HepG2 (cell line): ENCODE measurements at regions not wholly inside any gene's neighbourhood (a gene's known extent, or its start where the extent isn't known, plus 50 kb on each side); places are given as distances from the start of the nearest gene placed in this dataset.

Experiments
- ATAC-seq: fragments of 200-7000 bp; cut with Tn5 transposase; 3 replicates; pipeline ENCODE4 v1.9.1; 2020; ENCODE audit warnings: mild to moderate bottlenecking, moderate library complexity
- BruUV-seq: library from RNA; stranded (reverse); fragments of 400-500 nt; replicated peaks from 2 replicates; lab custom pipeline; 2021; lab: Mats Ljungman, UMichigan
- CTCF ChIA-PET: fragments of 300-600 bp; formaldehyde crosslinking; extraction: SDS; loops from one replicate; lab custom pipeline; 2021; ENCODE audit warnings: low total read pairs, inconsistent platforms, low intra/inter-chr PET ratio; lab: Yijun Ruan, JAX
- POLR2A ChIA-PET: fragments of 350-600 bp; sonication (Branson Sonifier 250); formaldehyde crosslinking; loops from one replicate; lab custom pipeline; 2020; ENCODE audit warnings: antibody characterized with exemption, inconsistent platforms; lab: Yijun Ruan, JAX
- DNase-seq: peaks from one replicate; pipeline ENCODE4 v3.0.0-alpha.2; 2015; ENCODE audit warnings: low spot score
- FAIRE-seq: peaks from 3 replicates; lab custom pipeline; 2011; peaks lifted over from hg19 to GRCh38; lab: Jason Lieb, UNC
- H2AFZ ChIP-seq: one replicate; pipeline ENCODE4 v1.6.1; 2011; ENCODE audit warnings: low read length, inconsistent platforms
- H3K27ac ChIP-seq: fragments of 300-600 bp; 3 replicates; pipeline ENCODE4 v1.8.0; 2011; ENCODE audit warnings: mixed run types, mild to moderate bottlenecking, mixed read lengths, low read length, inconsistent platforms; ENCODE audit not compliant: insufficient read depth; ENCODE audit errors: extremely low read length
- H3K27me3 ChIP-seq, 2 experiments: fragments of 200-600 bp in 1 of 2; 2 replicates in 1 of 2; 3 replicates in 1 of 2; pipeline versions ENCODE4 v1.6.0 to v1.8.0; 2011; ENCODE audit warnings: low read length in 2 of 2, mild to moderate bottlenecking in 2 of 2, moderate library complexity in 2 of 2, inconsistent platforms in 1 of 2; ENCODE audit not compliant: insufficient read depth in 2 of 2, control insufficient read depth in 1 of 2
- H3K36me3 ChIP-seq, 2 experiments: fragments of 200-600 bp in 1 of 2; replicated peaks in 1 of 2; 2 replicates in 1 of 2; 3 replicates in 1 of 2; pipeline versions ENCODE4 v1.5.1 to v1.8.0; 2011; ENCODE audit warnings: low read length in 2 of 2, inconsistent platforms in 1 of 2; ENCODE audit not compliant: insufficient read depth in 2 of 2, control insufficient read depth in 1 of 2
- H3K4me1 ChIP-seq: 2 replicates; pipeline ENCODE4 v1.5.1; 2012; ENCODE audit warnings: low read length, inconsistent platforms; ENCODE audit not compliant: insufficient read depth
- H3K4me2 ChIP-seq: 2 replicates; pipeline ENCODE4 v1.6.0; 2011; ENCODE audit warnings: low read depth, low read length, inconsistent platforms
- H3K4me3 ChIP-seq, 3 experiments: fragments of 200-600 bp in 1 of 3; sonication (generic), shearing (Covaris generic) in 1 of 3; replicated peaks in 1 of 3; 2 replicates each; pipeline ENCODE4 v1.5.1; 2011 to 2016; ENCODE audit warnings: low read length in 3 of 3, inconsistent platforms in 2 of 3, low read depth in 2 of 3, mild to moderate bottlenecking in 2 of 3, control low read depth in 1 of 3, mixed read lengths in 1 of 3; ENCODE audit not compliant: insufficient read depth in 1 of 3
- H3K79me2 ChIP-seq: one replicate; pipeline ENCODE4 v1.6.1; 2011; ENCODE audit warnings: low read length, inconsistent platforms; ENCODE audit not compliant: insufficient read depth
- H3K9ac ChIP-seq: 2 replicates; pipeline ENCODE4 v1.6.0; 2011; ENCODE audit warnings: mild to moderate bottlenecking, low read depth, low read length, inconsistent platforms; ENCODE audit not compliant: insufficient read depth
- H3K9me3 ChIP-seq: 2 replicates; pipeline ENCODE4 v1.5.1; 2012; ENCODE audit warnings: mild to moderate bottlenecking, low read length
- H4K20me1 ChIP-seq: 2 replicates; pipeline ENCODE4 v1.6.0; 2011; ENCODE audit warnings: inconsistent platforms, mild to moderate bottlenecking, low read length, moderate library complexity; ENCODE audit not compliant: insufficient read depth
- ARNT ChIP-seq: fragments of 450-650 bp; IDR thresholded peaks from 2 replicates; pipeline ENCODE4 v1.6.1; 2017
- DZIP1 ChIP-seq: sonication (generic); formaldehyde crosslinking; IDR thresholded peaks from 2 replicates; pipeline ENCODE4 v1.5.0; 2020; ENCODE audit warnings: mild to moderate bottlenecking, missing genetic modification reagents
- GZF1 ChIP-seq: sonication (generic); formaldehyde crosslinking; IDR thresholded peaks from 2 replicates; pipeline ENCODE4 v1.5.1; 2020; ENCODE audit warnings: mild to moderate bottlenecking, missing genetic modification reagents
- HMG20A ChIP-seq: IDR thresholded peaks from 2 replicates; pipeline ENCODE4 v1.6.1; 2016; ENCODE audit warnings: borderline replicate concordance
- JUN ChIP-seq: sonication (generic); formaldehyde crosslinking; IDR thresholded peaks from 2 replicates; pipeline ENCODE4 v1.4.0; 2020; ENCODE audit warnings: mild to moderate bottlenecking, missing genetic modification reagents
- MAF1 ChIP-seq: sonication (generic); formaldehyde crosslinking; IDR thresholded peaks from 2 replicates; pipeline ENCODE4 v1.5.0; 2020; ENCODE audit warnings: missing genetic modification reagents, borderline replicate concordance
- MTF2 ChIP-seq: sonication (generic); formaldehyde crosslinking; IDR thresholded peaks from 2 replicates; pipeline ENCODE4 v1.5.0; 2020; ENCODE audit warnings: missing genetic modification reagents, borderline replicate concordance
- NAIF1 ChIP-seq: sonication (generic); formaldehyde crosslinking; IDR thresholded peaks from 2 replicates; pipeline ENCODE4 v1.5.0; 2020; ENCODE audit warnings: mild to moderate bottlenecking, missing genetic modification reagents, borderline replicate concordance
- NCOR1 ChIP-seq: fragments of 200-600 bp; sonication (generic); IDR thresholded peaks from 2 replicates; pipeline ENCODE4 v1.7.0; 2017; ENCODE audit warnings: antibody characterized with exemption, low read length, borderline replicate concordance
- PAX8 ChIP-seq: sonication (generic); formaldehyde crosslinking; IDR thresholded peaks from 2 replicates; pipeline ENCODE4 v1.8.0; 2022; ENCODE audit warnings: mild to moderate bottlenecking, missing genetic modification reagents, borderline replicate concordance
- SUZ12 ChIP-seq: fragments of 150-350 bp; IDR thresholded peaks from 2 replicates; pipeline ENCODE4 v1.6.1; 2014; ENCODE audit warnings: low read depth, low read length
- TBX2 ChIP-seq: sonication (generic); formaldehyde crosslinking; IDR thresholded peaks from 2 replicates; pipeline ENCODE4 v1.5.0; 2020; ENCODE audit warnings: missing genetic modification reagents, mild to moderate bottlenecking, borderline replicate concordance
- THYN1 ChIP-seq: sonication (generic); formaldehyde crosslinking; IDR thresholded peaks from 2 replicates; pipeline ENCODE4 v1.8.1; 2023; ENCODE audit warnings: low read depth, mild to moderate bottlenecking, moderate library complexity, missing genetic modification reagents, borderline replicate concordance
- XBP1 ChIP-seq: sonication (generic); formaldehyde crosslinking; IDR thresholded peaks from 2 replicates; pipeline ENCODE4 v1.5.0; 2020; ENCODE audit warnings: missing genetic modification reagents
- ZBTB1 ChIP-seq: sonication (generic); formaldehyde crosslinking; IDR thresholded peaks from 2 replicates; pipeline ENCODE4 v1.4.0; 2020; ENCODE audit warnings: missing genetic modification reagents, borderline replicate concordance
- ZNF33A ChIP-seq: sonication (generic); formaldehyde crosslinking; IDR thresholded peaks from 2 replicates; pipeline ENCODE4 v1.5.1; 2020; ENCODE audit warnings: missing genetic modification reagents, mild to moderate bottlenecking, moderate library complexity, borderline replicate concordance
- WGBS: methylation state at CpG from one replicate; pipeline ENCODE4 v1.1.6; 2017; ENCODE audit warnings: low lambda C conversion rate; 5-methylcytosine and 5-hydroxymethylcytosine counted together
- in situ Hi-C: cut with HindIII; loops from 2 replicates; pipeline ENCODE4 v1.10.0; 2017; ENCODE audit warnings: low pct_unique_long_range_greater_than_20kb; ENCODE audit not compliant: extremely low pct_ligation_motif_present
- intact Hi-C: fragments of 100-400 bp; cut with micrococcal nuclease; formaldehyde crosslinking; loops from one replicate; pipeline ENCODE4 v1.10.0; 2022; ENCODE audit not compliant: unreplicated experiment
- TF ChIP-seq, protein P1 (sequence below): sonication (generic); formaldehyde crosslinking; IDR thresholded peaks from 2 replicates; pipeline ENCODE4 v1.5.0; 2020; ENCODE audit warnings: mild to moderate bottlenecking, low read depth, missing genetic modification reagents, borderline replicate concordance
- TF ChIP-seq, protein P2 (sequence below): sonication (generic); formaldehyde crosslinking; conservative IDR thresholded peaks from 2 replicates; pipeline ENCODE4 v1.8.0; 2022; ENCODE audit warnings: low read depth, missing genetic modification reagents
- TF ChIP-seq, protein P3 (sequence below): sonication (generic); formaldehyde crosslinking; IDR thresholded peaks from 2 replicates; pipeline ENCODE4 v1.9.0; 2022; ENCODE audit warnings: low read depth, missing genetic modification reagents

DNA sequence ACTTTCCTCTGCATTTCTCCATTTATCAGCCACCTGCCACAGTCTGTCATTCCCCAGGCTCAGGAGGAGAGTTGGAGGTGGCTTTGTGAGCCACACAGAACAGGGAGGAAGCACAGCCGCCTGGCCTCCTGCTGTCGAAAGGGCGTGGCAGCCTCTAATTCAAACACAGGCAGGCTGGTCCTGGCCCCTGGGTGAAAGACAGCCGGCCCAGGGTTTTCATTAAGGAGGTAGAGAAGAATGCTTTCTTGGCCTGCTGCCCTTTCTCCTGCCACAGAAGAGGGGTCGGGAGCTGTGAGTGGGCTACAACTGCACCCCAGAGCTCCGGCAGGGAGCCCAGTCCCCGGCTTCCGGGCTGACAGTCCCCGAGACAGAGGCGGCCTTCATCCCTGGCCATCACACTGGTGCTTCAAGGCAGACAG lies 108.6 kb upstream of the FZD10 start:
- no peak overlapping the region for H3K9ac ChIP-seq
- no peak overlapping the region for H3K27ac ChIP-seq
- no peaks in the 10 kb centered on the region for H3K4me1 ChIP-seq
- in situ Hi-C loops = no loop called here
- ChIA-PET POLR2A (no interaction called here), CTCF (no interaction called here)
- H3K9me3 ChIP-seq = no peaks in the 10 kb centered on the region
- H3K36me3 ChIP-seq = no peaks in the 10 kb centered on the region
- H4K20me1 ChIP-seq = no peaks in the 10 kb centered on the region
- intact Hi-C loops = no loop called here
- BruUV-seq = no TSS peak
- no peak for TF ChIP-seq NAIF1 (CRISPR knock-in tag)
- TF ChIP-seq DZIP1 (CRISPR knock-in tag) = no peak
- no peak for TF ChIP-seq ZNF33A (CRISPR knock-in tag)
- no peak for TF ChIP-seq JUN (CRISPR knock-in tag)
- TF ChIP-seq ARNT = no peak
- TF ChIP-seq ZBTB1 (CRISPR knock-in tag) = no peak
- TF ChIP-seq, protein P1, sequence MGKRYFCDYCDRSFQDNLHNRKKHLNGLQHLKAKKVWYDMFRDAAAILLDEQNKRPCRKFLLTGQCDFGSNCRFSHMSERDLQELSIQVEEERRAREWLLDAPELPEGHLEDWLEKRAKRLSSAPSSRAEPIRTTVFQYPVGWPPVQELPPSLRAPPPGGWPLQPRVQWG (CRISPR knock-in tag) = no peak
- no peak for TF ChIP-seq MAF1 (CRISPR knock-in tag)
- no peak for TF ChIP-seq NCOR1
- no peak for TF ChIP-seq PAX8 (CRISPR knock-in tag)
- no peak for TF ChIP-seq HMG20A
- no peak for TF ChIP-seq MTF2 (CRISPR knock-in tag)
- TF ChIP-seq, protein P2, sequence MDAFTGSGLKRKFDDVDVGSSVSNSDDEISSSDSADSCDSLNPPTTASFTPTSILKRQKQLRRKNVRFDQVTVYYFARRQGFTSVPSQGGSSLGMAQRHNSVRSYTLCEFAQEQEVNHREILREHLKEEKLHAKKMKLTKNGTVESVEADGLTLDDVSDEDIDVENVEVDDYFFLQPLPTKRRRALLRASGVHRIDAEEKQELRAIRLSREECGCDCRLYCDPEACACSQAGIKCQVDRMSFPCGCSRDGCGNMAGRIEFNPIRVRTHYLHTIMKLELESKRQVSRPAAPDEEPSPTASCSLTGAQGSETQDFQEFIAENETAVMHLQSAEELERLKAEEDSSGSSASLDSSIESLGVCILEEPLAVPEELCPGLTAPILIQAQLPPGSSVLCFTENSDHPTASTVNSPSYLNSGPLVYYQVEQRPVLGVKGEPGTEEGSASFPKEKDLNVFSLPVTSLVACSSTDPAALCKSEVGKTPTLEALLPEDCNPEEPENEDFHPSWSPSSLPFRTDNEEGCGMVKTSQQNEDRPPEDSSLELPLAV (CRISPR knock-in tag) = no peak
- TF ChIP-seq GZF1 (CRISPR knock-in tag) = no peak
- no peak for TF ChIP-seq TBX2
- TF ChIP-seq, protein P3, sequence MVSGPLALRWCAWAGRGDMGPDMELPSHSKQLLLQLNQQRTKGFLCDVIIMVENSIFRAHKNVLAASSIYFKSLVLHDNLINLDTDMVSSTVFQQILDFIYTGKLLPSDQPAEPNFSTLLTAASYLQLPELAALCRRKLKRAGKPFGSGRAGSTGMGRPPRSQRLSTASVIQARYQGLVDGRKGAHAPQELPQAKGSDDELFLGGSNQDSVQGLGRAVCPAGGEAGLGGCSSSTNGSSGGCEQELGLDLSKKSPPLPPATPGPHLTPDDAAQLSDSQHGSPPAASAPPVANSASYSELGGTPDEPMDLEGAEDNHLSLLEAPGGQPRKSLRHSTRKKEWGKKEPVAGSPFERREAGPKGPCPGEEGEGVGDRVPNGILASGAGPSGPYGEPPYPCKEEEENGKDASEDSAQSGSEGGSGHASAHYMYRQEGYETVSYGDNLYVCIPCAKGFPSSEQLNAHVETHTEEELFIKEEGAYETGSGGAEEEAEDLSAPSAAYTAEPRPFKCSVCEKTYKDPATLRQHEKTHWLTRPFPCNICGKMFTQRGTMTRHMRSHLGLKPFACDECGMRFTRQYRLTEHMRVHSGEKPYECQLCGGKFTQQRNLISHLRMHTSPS (CRISPR knock-in tag) = no peak
- no peak for TF ChIP-seq XBP1 (CRISPR knock-in tag)
- no peak for TF ChIP-seq SUZ12
- TF ChIP-seq THYN1 (CRISPR knock-in tag) = no peak
- DNase-seq (no peak), FAIRE-seq (no peak), ATAC-seq (peak; percentile 55)
- H3K79me2 ChIP-seq = no peaks in the 10 kb centered on the region
- no peak overlapping the region for H3K4me3 ChIP-seq
- H3K27me3 ChIP-seq = peaks cover 0 to 6% of the 10 kb centered on the region in 2 experiments; a peak in 2 of 5 replicates
- WGBS = 10% methylated on average over 2 of the region's 10 CpGs
- H3K4me2 ChIP-seq = no peak overlapping the region
- H2AFZ ChIP-seq = no peak overlapping the region
